Epidermal melanocyte (primary cell): ENCODE measurements at regions not wholly inside any gene's neighbourhood (a gene's known extent, or its start where the extent isn't known, plus 50 kb on each side); places are given as distances from the start of the nearest gene placed in this dataset.

Experiments used
- DNase-seq: peaks from one replicate; pipeline ENCODE4 v3.0.0; 2011; ENCODE audit warnings: low spot score; ENCODE audit not compliant: insufficient read length

DNA sequence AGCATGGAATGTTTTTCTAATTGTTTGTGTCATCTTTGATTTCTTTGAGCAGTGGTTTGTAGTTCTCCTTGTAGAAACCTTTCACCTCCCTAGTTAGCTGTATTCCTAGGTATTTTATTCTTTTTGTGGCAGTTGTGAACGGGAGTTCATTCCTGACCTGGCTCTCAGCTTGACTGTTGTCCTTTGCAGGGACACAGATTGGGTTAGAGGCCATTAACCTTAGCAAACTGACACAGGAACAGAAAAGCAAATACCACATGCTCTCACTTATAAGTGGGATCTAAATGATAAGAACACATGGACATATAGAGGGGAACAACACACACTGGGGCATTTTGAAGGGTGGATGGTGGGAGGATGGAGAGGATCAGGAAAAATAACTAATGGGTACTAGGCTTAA is 52.2 kb upstream of the RORA start:
- no peak for DNase-seq
